ENCODE measurements at regions not wholly inside any gene's neighbourhood (a gene's known extent, or its start where the extent isn't known, plus 50 kb on each side); places are given as distances from the start of the nearest gene placed in this dataset.

DNA sequence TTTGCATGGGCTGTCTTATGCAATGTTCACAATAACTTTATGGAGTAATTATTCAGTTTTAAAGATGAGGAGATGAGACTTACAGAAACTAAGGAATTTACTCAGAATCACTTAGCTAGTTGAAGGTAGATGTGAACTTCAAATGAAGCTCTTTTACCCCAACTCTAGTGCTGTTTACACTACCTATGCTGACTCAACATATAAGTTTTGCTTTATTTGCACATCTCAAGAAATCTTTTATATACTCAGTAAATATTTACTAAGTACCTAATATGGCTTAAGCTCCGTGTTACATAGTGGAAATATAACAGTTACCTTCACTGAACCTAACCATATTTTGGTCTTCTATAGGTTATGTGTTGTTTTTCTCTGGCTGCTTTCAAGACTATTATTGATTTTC, 293.2 kb downstream of the ANXA1 start:
- TF ChIP-seq, protein P1, sequence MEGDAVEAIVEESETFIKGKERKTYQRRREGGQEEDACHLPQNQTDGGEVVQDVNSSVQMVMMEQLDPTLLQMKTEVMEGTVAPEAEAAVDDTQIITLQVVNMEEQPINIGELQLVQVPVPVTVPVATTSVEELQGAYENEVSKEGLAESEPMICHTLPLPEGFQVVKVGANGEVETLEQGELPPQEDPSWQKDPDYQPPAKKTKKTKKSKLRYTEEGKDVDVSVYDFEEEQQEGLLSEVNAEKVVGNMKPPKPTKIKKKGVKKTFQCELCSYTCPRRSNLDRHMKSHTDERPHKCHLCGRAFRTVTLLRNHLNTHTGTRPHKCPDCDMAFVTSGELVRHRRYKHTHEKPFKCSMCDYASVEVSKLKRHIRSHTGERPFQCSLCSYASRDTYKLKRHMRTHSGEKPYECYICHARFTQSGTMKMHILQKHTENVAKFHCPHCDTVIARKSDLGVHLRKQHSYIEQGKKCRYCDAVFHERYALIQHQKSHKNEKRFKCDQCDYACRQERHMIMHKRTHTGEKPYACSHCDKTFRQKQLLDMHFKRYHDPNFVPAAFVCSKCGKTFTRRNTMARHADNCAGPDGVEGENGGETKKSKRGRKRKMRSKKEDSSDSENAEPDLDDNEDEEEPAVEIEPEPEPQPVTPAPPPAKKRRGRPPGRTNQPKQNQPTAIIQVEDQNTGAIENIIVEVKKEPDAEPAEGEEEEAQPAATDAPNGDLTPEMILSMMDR (IDR thresholded peaks at IDR 0.05; ENCODE audit: borderline replicate concordance, extremely low read depth, low read length, poor library complexity, severe bottlenecking) = no peak
- no peak for TF ChIP-seq EZH2 (IDR thresholded peaks at IDR 0.05; ENCODE audit: borderline replicate concordance, low read depth, low read length, severe bottlenecking)
